T-cell (primary cell): ENCODE measurements at regions not wholly inside any gene's neighbourhood (a gene's known extent, or its start where the extent isn't known, plus 50 kb on each side); places are given as distances from the start of the nearest gene placed in this dataset.

Source experiments
- ATAC-seq, 4 experiments: fragments of 200-7000 bp in 3 of 4; fragments of 150-1000 bp in 1 of 4; cut with Tn5 transposase; replicated peaks in 1 of 4; 1 replicate in 3 of 4; 2 replicates in 1 of 4; pipeline ENCODE4 v1.10.0; 2021; ENCODE audit warnings: moderate library complexity in 3 of 4, mild to moderate bottlenecking in 2 of 4, moderate number of reproducible peaks in 1 of 4
- CTCF ChIA-PET, 2 donors: fragments of 300-600 bp; sonication (Branson Sonifier 250); formaldehyde crosslinking; loops; one replicate each; lab custom pipeline; 2022; ENCODE audit warnings: antibody characterized with exemption in 2 of 2; lab: Charles Lee
- POLR2A ChIA-PET, 2 donors: fragments of 300-600 bp; sonication (Branson Sonifier 250); formaldehyde crosslinking; loops; one replicate each; lab custom pipeline; 2022; ENCODE audit warnings: antibody characterized with exemption in 2 of 2; lab: Charles Lee
- DNase-seq, 35 experiments: peaks; one replicate each; pipeline versions ENCODE4 v3.0.0 to v3.0.0-alpha.2; 2013 to 2023
- H3K27ac ChIP-seq: one replicate; pipeline ENCODE4 v1.5.1; 2013; ENCODE audit warnings: low read length
- H3K27me3 ChIP-seq, 2 experiments: replicated peaks in 1 of 2; 1 replicate in 1 of 2; 2 replicates in 1 of 2; pipeline versions ENCODE4 v1.6.1 to v1.7.0; 2013; ENCODE audit warnings: low read length in 1 of 2, mixed read lengths in 1 of 2; ENCODE audit not compliant: control insufficient read depth in 2 of 2, insufficient read depth in 2 of 2; ENCODE audit errors: extremely low read depth in 1 of 2
- H3K36me3 ChIP-seq, 2 donors: 1 replicate in 1 of 2; 2 replicates in 1 of 2; pipeline versions ENCODE4 v1.6.1 to v1.7.0; 2013; ENCODE audit warnings: low read length in 1 of 2; ENCODE audit not compliant: control insufficient read depth in 2 of 2, insufficient read depth in 1 of 2; ENCODE audit errors: extremely low read depth in 1 of 2
- H3K4me1 ChIP-seq, 2 experiments: 1 replicate in 1 of 2; 2 replicates in 1 of 2; pipeline versions ENCODE4 v1.6.1 to v1.7.0; 2013; ENCODE audit warnings: low read length in 2 of 2, mixed read lengths in 1 of 2; ENCODE audit not compliant: insufficient read depth in 2 of 2, control insufficient read depth in 1 of 2; ENCODE audit errors: extremely low read depth in 1 of 2
- H3K4me3 ChIP-seq, 2 donors: 1 replicate in 1 of 2; 2 replicates in 1 of 2; pipeline versions ENCODE4 v1.5.1 to v1.7.0; 2013; ENCODE audit warnings: mild to moderate bottlenecking in 2 of 2, low read length in 1 of 2, moderate library complexity in 1 of 2; ENCODE audit not compliant: control insufficient read depth in 1 of 2; ENCODE audit errors: extremely low read depth in 1 of 2
- H3K9me3 ChIP-seq: 2 replicates; pipeline ENCODE4 v1.7.0; 2013
- H3K27ac Mint-ChIP-seq, 2 donors: one replicate each; pipeline ENCODE4 v1.8.0; 2020 to 2021; ENCODE audit warnings: mild to moderate bottlenecking in 2 of 2, mixed read lengths in 2 of 2
- H3K27me3 Mint-ChIP-seq, 2 donors: one replicate each; pipeline ENCODE4 v1.8.0; 2021 to 2022; ENCODE audit warnings: mixed read lengths in 2 of 2
- H3K36me3 Mint-ChIP-seq: one replicate; pipeline ENCODE4 v1.8.0; 2021; ENCODE audit warnings: mixed read lengths
- H3K4me1 Mint-ChIP-seq, 3 donors: one replicate each; pipeline ENCODE4 v1.8.0; 2020 to 2022; ENCODE audit warnings: mixed read lengths in 3 of 3, mild to moderate bottlenecking in 1 of 3
- H3K4me3 Mint-ChIP-seq, 3 donors: one replicate each; pipeline ENCODE4 v1.8.0; 2020 to 2022; ENCODE audit warnings: mild to moderate bottlenecking in 3 of 3, mixed read lengths in 3 of 3, moderate library complexity in 3 of 3
- H3K9me3 Mint-ChIP-seq, 3 donors: one replicate each; pipeline ENCODE4 v1.8.0; 2020 to 2022; ENCODE audit warnings: mixed read lengths in 3 of 3
- WGBS: methylation state at CpG from one replicate; pipeline ENCODE4 v1.1.5; 2013; ENCODE audit warnings: missing lambda C conversion rate; ENCODE audit not compliant: insufficient coverage; 5-methylcytosine and 5-hydroxymethylcytosine counted together

DNA sequence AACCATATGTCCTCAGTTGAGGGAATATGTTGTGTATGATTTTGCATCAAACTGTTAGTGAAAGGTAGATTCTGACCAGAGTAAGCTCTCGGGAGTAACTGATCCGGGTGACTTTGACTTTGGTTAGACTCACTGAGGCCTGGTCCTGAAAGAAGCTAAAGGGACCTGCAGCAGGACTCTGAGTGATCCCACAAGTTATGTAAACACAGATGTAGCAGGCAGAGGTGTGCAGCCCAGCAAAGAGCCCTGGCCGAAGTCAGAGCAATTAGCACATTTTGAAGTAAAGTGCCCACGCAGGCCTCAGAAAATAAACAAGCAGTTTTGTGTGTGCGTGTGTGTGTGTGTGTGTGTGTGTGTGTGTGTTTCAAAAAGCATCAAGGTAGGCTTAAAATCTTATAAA, 245.6 kb upstream of the FERD3L start:
- no peak overlapping the region for H3K27ac ChIP-seq
- no peaks in the 10 kb centered on the region for H3K36me3 ChIP-seq
- DNase-seq (no peak), ATAC-seq (no peak)
- ChIA-PET CTCF (no interaction called here), POLR2A (no interaction called here)
- no peaks in the 10 kb centered on the region for H3K27me3 ChIP-seq
- no peaks in the 10 kb centered on the region for H3K4me1 Mint-ChIP-seq
- no peaks in the 10 kb centered on the region for H3K4me1 ChIP-seq
- no peaks in the 10 kb centered on the region for H3K36me3 Mint-ChIP-seq
- no peaks in the 10 kb centered on the region for H3K27me3 Mint-ChIP-seq
- peaks cover 5 to 9% (median 6%) of the 10 kb centered on the region in 3 donors for H3K9me3 Mint-ChIP-seq
- H3K27ac Mint-ChIP-seq = no peak overlapping the region
- H3K9me3 ChIP-seq = no peaks in the 10 kb centered on the region
- H3K4me3 ChIP-seq = no peak overlapping the region
- no peak overlapping the region for H3K4me3 Mint-ChIP-seq
- 42% methylated on average over 2 of the region's 5 CpGs for WGBS

DNA sequence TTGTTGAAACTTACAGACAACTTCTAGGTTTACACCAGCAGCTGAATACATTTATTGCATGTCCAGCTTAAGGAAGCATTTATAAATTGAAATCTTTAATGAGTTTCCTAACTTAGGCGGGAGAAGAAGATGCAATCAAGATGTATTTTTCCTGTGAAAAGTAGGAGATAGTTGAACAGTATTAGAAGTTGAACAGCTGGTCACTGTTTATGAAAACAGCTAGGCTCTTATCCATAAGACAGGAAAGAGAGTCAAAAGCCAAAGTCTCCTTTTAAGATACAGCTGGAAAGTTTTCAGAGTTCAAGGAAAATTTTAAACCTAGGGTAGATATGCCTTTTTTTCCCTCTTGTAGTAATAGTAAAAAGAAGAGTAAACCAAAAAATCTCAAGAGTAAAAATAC, 236.1 kb upstream of the FERD3L start:
- no peak overlapping the region for H3K4me3 ChIP-seq

DNA sequence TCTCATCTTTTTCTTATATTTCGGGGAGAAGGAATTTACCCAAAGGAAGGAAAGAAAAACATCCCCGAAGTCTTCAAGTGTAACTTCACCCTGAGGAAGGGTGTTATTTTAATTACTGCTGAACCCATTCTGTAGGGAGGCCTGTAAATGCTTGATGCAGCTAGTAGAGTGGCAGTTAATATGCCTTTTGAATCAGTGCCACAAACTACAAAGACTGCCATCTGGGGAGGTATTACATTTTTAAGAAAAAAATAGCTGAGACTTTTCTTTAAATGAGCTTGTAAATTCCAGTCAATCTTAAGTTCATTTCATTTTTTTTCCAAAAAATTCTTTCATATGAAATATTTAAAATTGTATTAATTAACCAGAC, 233.1 kb upstream of the FERD3L start:
- H3K27ac Mint-ChIP-seq = no peak overlapping the region

More for the DNA sequence above, 236.1 kb upstream of the FERD3L start:
- WGBS = 80% methylated on average over 1 of the region's 1 CpG
- POLR2A ChIA-PET = no interaction called here
- H3K4me1 Mint-ChIP-seq = no peaks in the 10 kb centered on the region
- no peak overlapping the region for H3K27ac Mint-ChIP-seq
- H3K27me3 Mint-ChIP-seq = no peaks in the 10 kb centered on the region
- CTCF ChIA-PET = interaction anchor here in 1 of 2 donors (0.5 kb wide), 1 partner anchor 1072 kb away, joined by 8 read pairs; no protein-coding TSS in a partner anchor
- Histone ChIP-seq H3K4me1 (no peaks in the 10 kb centered on the region), H3K36me3 (no peaks in the 10 kb centered on the region), H3K9me3 (no peaks in the 10 kb centered on the region), H3K27me3 (no peaks in the 10 kb centered on the region), H3K27ac (no peak overlapping the region)
- H3K4me3 Mint-ChIP-seq = no peak overlapping the region
- H3K9me3 Mint-ChIP-seq = peaks cover 0 to 15% (median 9%) of the 10 kb centered on the region in 3 donors
- DNase-seq (no peak), ATAC-seq (no peak)
- H3K36me3 Mint-ChIP-seq = no peaks in the 10 kb centered on the region

DNA sequence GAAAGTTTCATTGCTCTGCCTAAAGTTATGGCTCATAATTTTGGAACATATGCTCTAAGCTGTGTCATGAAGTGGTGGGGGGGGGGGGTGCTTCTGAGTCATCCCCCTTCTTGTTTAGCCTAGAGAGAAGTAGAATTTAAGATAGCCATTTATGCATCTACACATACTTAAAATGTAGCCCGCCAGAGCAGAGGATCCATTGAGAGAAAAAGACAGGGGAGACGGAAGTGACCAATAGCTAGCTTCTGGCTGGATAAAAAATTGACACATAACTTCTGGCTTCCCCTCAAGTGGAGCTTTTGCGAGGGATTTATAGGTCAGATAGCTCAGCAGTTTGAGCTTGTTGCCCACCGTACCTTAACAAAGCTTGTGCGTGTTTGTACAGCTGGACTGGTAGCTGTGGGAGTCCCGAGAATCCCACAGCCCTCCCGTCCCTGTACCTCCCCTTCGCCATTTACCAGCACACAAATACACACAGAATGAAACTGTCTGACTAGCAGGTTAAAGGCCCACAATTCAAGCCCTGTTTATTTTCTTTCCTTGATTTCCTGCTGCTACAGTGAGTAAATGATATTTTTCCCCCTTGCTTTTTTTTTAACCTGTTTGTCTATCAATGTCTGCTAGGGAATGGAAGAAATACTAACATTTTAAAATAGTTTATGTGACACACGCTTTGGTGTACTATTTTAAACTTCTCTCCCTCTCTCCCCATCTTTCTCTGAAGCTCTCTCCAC, 232.6 kb upstream of the FERD3L start:
- Histone ChIP-seq H3K9me3 (no peaks in the 10 kb centered on the region), H3K27me3 (no peaks in the 10 kb centered on the region), H3K36me3 (no peaks in the 10 kb centered on the region), H3K27ac (no peak overlapping the region), H3K4me1 (no peaks in the 10 kb centered on the region), H3K4me3 (no peak overlapping the region)
- no peak overlapping the region for H3K27ac Mint-ChIP-seq
- no peaks in the 10 kb centered on the region for H3K27me3 Mint-ChIP-seq
- ATAC-seq (no peak), DNase-seq (no peak)
- CTCF ChIA-PET = no interaction called here
- no peaks in the 10 kb centered on the region for H3K36me3 Mint-ChIP-seq
- 90% methylated on average over 2 of the region's 9 CpGs for WGBS
- H3K4me3 Mint-ChIP-seq = no peak overlapping the region
- H3K9me3 Mint-ChIP-seq = peaks cover 0 to 12% (median 9%) of the 10 kb centered on the region in 3 donors
- POLR2A ChIA-PET = no interaction called here
- no peaks in the 10 kb centered on the region for H3K4me1 Mint-ChIP-seq

More for the DNA sequence above, 233.1 kb upstream of the FERD3L start:
- H3K36me3 ChIP-seq = no peaks in the 10 kb centered on the region
- H3K27ac ChIP-seq = no peak overlapping the region
- Mint-ChIP-seq H3K4me1 (no peaks in the 10 kb centered on the region), H3K4me3 (no peak overlapping the region), H3K27me3 (no peaks in the 10 kb centered on the region), H3K9me3 (peaks cover 0 to 15% (median 14%) of the 10 kb centered on the region in 3 donors), H3K36me3 (no peaks in the 10 kb centered on the region)
- H3K4me3 ChIP-seq = no peak overlapping the region
- H3K9me3 ChIP-seq = no peaks in the 10 kb centered on the region
- no CpG with 5 or more reads among the region's 2 CpGs for WGBS
- no peaks in the 10 kb centered on the region for H3K4me1 ChIP-seq
- ChIA-PET CTCF (no interaction called here), POLR2A (no interaction called here)
- DNase-seq = no peak
- no peaks in the 10 kb centered on the region for H3K27me3 ChIP-seq
- ATAC-seq = no peak

DNA sequence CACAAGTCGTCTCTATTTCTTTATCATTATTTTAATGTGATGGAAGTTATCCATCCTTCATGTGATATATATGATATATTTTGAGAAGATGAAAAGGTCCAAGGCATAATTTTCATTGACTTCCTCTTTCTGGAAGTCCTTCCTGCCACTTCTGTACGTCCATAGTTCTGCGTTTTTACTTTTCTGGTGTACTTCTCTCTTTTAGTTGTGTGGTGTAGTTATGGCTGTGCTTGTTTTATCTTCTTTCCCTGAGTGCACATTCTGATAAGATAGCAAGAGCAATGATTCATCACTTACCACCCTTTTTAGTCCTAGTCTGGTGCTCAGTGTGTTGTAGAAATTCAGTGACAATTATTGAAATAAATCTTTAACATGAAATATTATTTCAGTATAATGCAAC, 231.3 kb upstream of the FERD3L start:
- no peak overlapping the region for H3K27ac ChIP-seq
- ATAC-seq (no peak), DNase-seq (no peak)
- no peaks in the 10 kb centered on the region for H3K27me3 ChIP-seq
- no peaks in the 10 kb centered on the region for H3K4me1 ChIP-seq
- no CpG with 5 or more reads among the region's 3 CpGs for WGBS
- no peak overlapping the region for H3K4me3 ChIP-seq
- Mint-ChIP-seq H3K36me3 (no peaks in the 10 kb centered on the region), H3K4me1 (no peaks in the 10 kb centered on the region), H3K9me3 (peaks cover 0 to 10% (median 9%) of the 10 kb centered on the region in 3 donors), H3K27me3 (no peaks in the 10 kb centered on the region), H3K4me3 (no peak overlapping the region), H3K27ac (no peak overlapping the region)
- CTCF ChIA-PET = no interaction called here
- POLR2A ChIA-PET = no interaction called here
- no peaks in the 10 kb centered on the region for H3K9me3 ChIP-seq
- H3K36me3 ChIP-seq = no peaks in the 10 kb centered on the region

DNA sequence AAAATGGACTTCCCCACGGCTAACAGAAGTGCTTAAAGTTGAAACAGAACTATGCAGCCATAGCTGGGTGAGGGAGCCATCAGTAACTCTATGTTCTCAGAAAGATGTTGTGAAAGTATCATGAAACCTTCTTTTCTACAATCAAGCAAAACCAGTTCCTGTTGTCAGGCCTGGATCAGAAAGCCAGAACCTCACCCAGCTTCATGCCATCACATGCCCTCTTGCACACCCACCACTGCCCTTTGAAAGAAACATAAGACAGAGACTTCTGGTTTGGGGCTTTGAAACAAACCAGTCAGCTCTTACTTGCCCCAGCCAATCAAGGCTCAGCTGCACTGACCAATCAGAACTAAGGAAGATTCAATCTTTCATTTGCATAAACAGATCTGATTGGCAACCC, 230.8 kb upstream of the FERD3L start:
- POLR2A ChIA-PET = no interaction called here
- H3K27ac ChIP-seq = no peak overlapping the region
- peaks cover 0 to 10% (median 9%) of the 10 kb centered on the region in 3 donors for H3K9me3 Mint-ChIP-seq
- CTCF ChIA-PET = no interaction called here
- DNase-seq = no peak
- H3K4me3 ChIP-seq = no peak overlapping the region
- no peaks in the 10 kb centered on the region for H3K27me3 ChIP-seq
- H3K36me3 ChIP-seq = no peaks in the 10 kb centered on the region
- H3K36me3 Mint-ChIP-seq = no peaks in the 10 kb centered on the region
- no peaks in the 10 kb centered on the region for H3K9me3 ChIP-seq
- no peak overlapping the region for H3K27ac Mint-ChIP-seq
- no peaks in the 10 kb centered on the region for H3K4me1 ChIP-seq
- ATAC-seq = no peak
- no peaks in the 10 kb centered on the region for H3K4me1 Mint-ChIP-seq
- no peak overlapping the region for H3K4me3 Mint-ChIP-seq
- H3K27me3 Mint-ChIP-seq = no peaks in the 10 kb centered on the region
- WGBS = no CpG with 5 or more reads among the region's 1 CpG
